ENCODE measurements at regions not wholly inside any gene's neighbourhood (a gene's known extent, or its start where the extent isn't known, plus 50 kb on each side); places are given as distances from the start of the nearest gene placed in this dataset.
"Not testable (repeated sequence)": the region's sequence is repeated elsewhere in the genome, so short reads cannot be mapped to it uniquely, and the experiment has no call there.

DNA sequence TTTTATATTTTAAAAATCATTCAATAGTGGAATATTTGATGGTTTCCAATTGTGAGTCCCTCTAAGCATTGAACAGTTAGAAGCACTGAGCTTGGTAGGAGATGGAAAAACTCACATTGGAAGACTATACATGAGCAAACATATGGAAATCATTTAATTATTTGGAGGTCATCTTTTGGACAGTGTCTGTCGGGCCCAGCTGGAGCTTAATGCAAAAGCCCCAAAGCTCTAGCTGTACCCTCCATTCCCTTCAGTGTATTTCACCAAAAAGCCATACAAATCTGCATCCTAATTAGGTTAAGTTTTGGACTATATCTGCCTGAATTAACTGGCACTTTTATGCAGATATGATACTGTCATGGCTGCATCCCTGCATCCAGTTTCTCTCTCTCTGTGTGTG lies 365.7 kb downstream of the FLRT2 start:
- DNase-seq (ENCODE audit: low spot score): no peak

DNA sequence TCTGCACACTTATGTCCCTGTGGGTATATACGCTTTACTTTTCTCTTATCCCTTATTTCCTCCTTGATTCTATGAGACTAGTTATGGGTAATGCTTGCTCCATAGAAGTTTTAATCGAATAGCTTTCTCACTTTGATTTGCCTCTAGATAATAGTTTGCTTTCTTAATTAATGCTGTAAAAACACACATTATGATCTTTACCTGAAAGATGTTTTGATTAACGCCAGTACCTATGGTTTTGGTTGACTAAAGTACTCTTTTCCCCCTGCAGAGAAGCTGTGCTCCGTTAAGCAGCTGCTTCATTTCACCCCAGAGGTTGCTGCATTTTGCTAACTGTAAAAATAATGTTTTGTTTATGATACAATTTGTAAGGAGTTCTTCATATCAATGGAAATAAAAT lies 362.3 kb downstream of the FLRT2 start:
- no peak for DNase-seq (ENCODE audit: low spot score)

DNA sequence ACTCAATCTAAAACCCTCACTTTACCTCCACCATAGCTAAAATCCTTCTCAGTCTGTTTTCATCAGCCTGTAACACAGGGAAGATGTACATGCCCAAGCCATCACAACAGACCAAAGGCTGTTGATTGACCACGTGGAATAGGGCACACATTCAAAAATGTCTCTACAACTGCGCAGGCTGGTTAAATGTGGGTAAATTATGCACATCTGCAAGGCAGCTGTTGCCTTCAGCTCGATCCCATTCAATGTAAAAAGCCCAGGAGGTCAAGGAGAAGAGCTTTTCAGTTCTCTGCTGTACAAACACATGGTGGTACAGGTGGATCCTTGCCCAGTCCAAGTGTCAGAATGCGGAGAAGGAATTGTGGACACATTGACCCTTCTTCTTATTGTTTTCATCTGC lies 354.0 kb downstream of the FLRT2 start:
- DNase-seq (ENCODE audit: low spot score): no peak

DNA sequence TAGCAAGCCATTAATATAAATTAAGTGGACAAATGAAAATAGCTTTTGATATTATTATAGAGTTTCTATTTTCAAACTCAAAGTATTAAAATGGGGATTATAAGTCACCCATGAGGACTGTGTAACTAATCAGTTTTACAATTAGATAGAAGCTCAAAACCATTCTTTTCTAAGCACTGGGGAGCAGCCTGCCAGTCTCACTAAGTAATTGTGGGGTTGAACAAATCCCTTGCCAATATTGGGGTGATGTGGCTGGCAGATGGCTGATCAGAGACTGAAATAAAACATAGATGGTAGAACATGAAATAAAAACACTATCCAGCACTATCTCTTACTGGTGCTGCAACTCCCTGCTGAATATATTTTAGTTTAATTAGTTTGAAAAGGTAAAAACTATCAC lies 353.2 kb downstream of the FLRT2 start:
- no peak for DNase-seq (ENCODE audit: low spot score)

DNA sequence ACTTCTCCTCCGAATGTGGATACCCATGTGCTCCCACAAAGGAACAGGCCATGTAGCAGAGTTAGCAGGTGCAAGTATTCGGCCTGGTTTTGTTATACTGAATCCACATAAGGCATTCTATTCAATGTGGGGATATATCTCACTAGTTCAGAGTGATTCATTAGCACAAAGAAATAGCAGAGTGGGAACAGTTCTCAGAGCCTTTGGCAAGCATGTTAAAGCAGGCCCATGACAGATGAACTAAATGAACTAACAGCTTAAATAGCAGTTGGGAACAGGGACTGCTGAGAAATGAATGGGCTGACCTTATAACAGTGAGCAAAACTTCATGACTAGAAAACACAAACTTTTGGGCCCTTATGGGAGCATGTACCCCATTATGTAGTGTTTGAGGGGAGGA lies 352.0 kb downstream of the FLRT2 start:
- DNase-seq (ENCODE audit: low spot score): no peak

GRCh38 chr14:85878874-85879273 lies 348.9 kb downstream of the FLRT2 start:
- DNase-seq (ENCODE audit: low spot score): no peak

- DNase-seq (ENCODE audit: low spot score): no peak
Measured at GRCh38 chr14:85873006-85873405, 343.1 kb downstream of the FLRT2 start.

DNA sequence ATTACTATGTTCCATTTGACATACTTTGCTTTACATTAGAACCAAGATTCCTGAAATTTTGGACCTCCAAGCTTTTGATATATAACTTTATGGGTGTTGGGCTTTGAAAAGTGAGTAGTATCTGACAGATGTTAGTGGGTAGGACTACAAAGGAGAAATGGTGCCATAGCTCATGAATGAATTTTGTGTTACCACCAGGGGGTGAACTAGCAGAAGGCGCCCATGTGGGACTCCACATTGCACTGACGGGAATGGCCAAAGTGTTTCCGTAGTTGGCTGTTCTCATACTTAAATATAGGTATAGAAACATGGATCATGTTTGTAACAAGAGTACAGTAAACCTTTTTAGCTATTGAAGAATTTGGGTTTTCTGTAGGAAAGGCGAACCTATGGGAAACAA lies 337.5 kb downstream of the FLRT2 start:
- no peak for DNase-seq (ENCODE audit: low spot score)

GRCh38 chr14:85865701-85866100 lies 335.8 kb downstream of the FLRT2 start:
- DNase-seq (ENCODE audit: low spot score): no peak

DNA sequence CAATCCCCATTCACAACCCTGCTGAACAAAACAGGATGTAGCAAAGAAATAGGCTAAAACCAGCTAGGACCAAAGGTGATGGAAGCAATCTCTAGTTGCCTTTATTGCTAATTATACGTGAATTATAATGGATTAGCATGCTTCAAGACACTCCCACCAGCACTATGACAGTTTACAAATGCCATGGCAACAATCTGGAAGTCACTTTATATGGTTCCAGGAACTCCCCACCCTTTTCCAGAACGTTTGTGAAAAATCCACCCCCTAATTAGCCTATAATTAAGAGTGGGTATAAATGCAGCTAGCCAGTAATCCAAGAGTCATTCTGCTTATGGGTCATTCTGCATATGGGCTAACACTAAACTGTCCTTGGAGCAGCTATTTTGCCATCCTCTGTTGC lies 328.7 kb downstream of the FLRT2 start:
- no peak for DNase-seq (ENCODE audit: low spot score)

- no peak for DNase-seq (ENCODE audit: low spot score)
Measured at GRCh38 chr14:85856430-85856829, 326.5 kb downstream of the FLRT2 start.

- peak; percentile 9 for DNase-seq (ENCODE audit: low spot score)
Measured at GRCh38 chr14:85853996-85854526, 324.1 kb downstream of the FLRT2 start.

DNA sequence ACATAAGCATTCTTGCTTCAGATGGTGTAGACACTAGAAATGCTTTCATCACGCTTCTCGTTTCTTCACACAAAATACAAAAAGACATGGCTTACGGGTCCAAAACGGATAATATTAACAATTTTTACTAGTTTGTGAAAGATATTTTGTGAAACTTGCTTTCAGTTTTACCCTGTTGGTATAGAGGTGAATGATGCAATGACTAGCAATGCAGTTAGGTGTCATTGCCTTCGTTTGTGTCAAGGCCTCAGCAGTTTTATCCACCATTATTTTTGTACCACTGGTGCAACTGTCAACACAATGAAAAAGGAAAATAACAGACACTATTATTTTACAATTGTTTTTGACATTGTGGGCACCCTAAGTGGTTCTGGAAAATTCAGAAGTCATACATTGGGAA lies 323.0 kb downstream of the FLRT2 start:
- DNase-seq (ENCODE audit: low spot score): no peak

DNA sequence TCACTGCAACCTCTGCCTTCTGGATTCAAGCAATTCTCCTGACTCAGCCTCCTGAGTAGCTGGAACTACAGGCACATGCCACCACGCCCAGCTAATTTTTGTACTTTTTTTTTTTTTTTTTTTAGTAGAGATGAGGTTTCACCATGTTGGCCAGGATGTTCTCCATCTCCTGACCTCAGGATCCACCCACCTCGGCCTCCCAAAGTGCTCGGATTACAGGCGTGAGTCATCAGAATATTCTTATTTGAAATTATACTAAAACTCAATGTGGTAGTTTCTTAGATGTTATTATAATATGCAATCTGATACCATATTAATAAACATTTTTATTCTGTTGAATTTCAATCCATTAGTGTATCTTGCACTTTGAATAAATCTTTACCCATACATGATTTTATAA lies 322.2 kb downstream of the FLRT2 start:
- not testable (repeated sequence) for DNase-seq (ENCODE audit: low spot score)

DNA sequence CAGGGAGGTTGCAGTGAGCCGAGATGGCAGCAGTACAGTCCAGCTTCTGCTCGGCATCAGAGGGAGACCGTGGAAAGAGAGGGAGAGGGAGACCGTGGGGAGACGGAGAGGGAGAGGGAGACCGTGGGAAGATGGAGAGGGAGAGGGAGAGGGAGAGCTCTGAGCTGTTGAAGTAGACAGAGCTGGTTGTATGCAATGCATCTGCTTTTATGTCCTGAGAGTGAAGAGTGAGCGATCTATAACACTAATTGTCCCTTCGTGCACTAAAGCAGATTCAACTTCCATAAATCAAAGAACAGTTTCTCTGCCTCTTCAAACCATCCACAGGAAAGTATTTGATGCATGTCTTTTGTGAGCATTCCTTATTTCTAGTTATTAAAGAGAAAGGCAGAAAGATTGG lies 300.6 kb downstream of the FLRT2 start:
- DNase-seq (ENCODE audit: low spot score): not testable (repeated sequence)

- DNase-seq (ENCODE audit: low spot score): not testable (repeated sequence)
Measured at GRCh38 chr14:85829601-85830000, 299.7 kb downstream of the FLRT2 start.

DNA sequence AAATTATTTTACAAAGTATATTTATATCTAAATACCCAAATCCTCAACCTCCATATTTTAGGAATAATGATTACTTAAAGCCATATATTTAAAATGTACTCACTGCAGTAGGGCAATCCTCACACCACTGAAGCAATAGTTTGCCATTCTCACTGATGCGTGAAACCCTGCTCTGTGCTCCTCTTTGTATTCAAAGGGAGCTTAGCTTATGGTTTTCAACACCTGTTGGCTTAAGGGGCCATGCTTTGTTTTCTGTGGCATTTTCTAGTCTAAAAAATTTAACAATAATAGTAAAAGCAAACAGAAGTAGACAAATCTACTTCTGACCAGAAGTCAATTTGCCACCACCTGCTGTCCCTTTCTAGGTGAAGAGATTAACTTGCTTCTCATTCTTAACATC lies 294.6 kb downstream of the FLRT2 start:
- no peak for DNase-seq (ENCODE audit: low spot score)

- no peak for DNase-seq (ENCODE audit: low spot score)
Measured at GRCh38 chr14:85822236-85822635, 292.3 kb downstream of the FLRT2 start.

DNA sequence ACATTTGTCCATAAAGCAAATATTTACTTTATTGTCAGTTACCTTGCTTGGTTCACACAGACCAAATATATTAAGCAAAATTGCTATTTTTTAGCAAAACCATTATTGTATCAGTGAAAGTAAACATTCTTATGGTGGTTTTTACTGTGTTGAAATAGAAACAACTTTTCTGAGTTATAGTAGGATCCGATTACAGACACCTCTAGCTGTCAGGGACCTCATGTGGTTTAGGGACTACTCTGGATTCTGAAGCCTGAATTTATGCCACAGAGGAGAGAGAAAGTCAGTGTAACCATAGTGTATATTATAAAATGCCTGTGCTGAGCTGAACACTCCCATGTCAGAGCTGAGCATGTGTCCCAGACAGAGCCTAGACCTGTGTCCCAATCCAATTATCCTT lies 287.5 kb downstream of the FLRT2 start:
- DNase-seq (ENCODE audit: low spot score): no peak

- no peak for DNase-seq (ENCODE audit: low spot score)
Measured at GRCh38 chr14:85813040-85813439, 283.1 kb downstream of the FLRT2 start.

DNA sequence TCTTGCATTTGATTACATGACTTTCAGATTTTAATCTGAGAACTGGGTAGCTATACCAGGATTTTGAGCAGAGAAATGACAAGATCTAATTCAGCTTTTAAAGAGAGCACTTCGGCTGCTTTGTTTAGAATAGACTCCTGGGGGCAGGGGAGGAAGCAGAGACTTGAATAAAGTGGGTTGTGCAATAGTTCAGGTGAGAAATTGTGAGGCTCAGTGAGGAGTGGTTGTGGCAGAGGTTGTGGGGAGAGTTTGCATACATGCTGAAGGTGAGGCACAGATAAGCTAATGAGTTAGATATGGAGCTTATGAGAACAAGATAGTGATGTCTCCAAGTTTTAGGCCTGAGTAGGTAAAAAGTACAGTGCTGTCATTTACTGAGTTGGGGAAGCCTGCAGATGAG lies 281.4 kb downstream of the FLRT2 start:
- DNase-seq (ENCODE audit: low spot score): no peak

DNA sequence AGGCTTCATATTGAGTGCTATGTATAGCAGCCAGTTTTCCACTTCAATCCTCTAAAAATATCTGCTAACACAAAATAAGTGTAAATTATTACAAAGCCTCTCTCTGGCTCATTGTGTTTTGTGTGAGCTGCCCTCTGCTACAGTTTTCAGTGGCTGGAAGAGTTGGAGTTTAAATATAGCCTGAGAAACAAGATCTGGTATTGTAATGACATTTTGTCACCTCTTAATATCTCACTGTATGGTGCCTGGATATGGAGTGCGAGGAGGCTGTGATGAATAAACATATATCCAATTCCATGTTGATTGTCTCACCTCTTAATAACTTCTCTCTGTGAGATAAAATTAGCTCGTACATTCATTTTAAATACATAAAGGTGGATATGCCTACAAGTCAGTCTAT lies 269.7 kb downstream of the FLRT2 start:
- no peak for DNase-seq (ENCODE audit: low spot score)

DNA sequence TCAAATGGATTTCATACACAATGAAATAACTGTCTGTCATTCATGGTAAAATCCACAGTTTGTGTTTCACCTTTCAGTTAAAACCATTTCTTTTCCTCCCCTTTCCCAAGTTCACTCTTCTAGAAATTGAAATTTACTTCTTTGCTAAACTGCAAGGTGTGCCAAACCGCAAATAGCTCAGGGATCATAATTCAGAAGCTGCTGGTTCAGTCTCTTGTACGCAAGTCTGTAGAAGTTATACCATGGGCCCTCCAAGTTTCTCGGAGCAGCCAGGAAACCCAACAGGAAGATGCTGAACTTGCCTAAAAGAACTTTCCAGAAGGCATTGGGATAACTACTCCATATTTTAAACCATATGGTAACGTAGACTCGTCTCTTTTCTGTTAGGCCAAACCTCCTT lies 268.9 kb downstream of the FLRT2 start:
- DNase-seq (ENCODE audit: low spot score): no peak

- no peak for DNase-seq (ENCODE audit: low spot score)
Measured at GRCh38 chr14:85793533-85793932, 263.6 kb downstream of the FLRT2 start.

- no peak for DNase-seq (ENCODE audit: low spot score)
Measured at GRCh38 chr14:85789506-85789905, 259.6 kb downstream of the FLRT2 start.

All from AG20443 (cell line).